Skin epidermis (tissue), 12 donors: ENCODE measurements at regions not wholly inside any gene's neighbourhood (a gene's known extent, or its start where the extent isn't known, plus 50 kb on each side); places are given as distances from the start of the nearest gene placed in this dataset.

Source experiments
- H3K27ac ChIP-seq, 21 experiments: fragments of 200-600 bp; sonication (generic) in 11 of 21; one replicate each; pipeline ENCODE4 v1.5.0; 2020; ENCODE audit warnings: mild to moderate bottlenecking in 3 of 21, inconsistent platforms in 2 of 21, moderate library complexity in 2 of 21
- H3K4me3 ChIP-seq, 7 experiments: fragments of 200-600 bp; sonication (generic) in 2 of 7; one replicate each; pipeline ENCODE4 v1.5.0; 2020; ENCODE audit warnings: inconsistent platforms in 2 of 7, mild to moderate bottlenecking in 2 of 7, moderate library complexity in 1 of 7

DNA sequence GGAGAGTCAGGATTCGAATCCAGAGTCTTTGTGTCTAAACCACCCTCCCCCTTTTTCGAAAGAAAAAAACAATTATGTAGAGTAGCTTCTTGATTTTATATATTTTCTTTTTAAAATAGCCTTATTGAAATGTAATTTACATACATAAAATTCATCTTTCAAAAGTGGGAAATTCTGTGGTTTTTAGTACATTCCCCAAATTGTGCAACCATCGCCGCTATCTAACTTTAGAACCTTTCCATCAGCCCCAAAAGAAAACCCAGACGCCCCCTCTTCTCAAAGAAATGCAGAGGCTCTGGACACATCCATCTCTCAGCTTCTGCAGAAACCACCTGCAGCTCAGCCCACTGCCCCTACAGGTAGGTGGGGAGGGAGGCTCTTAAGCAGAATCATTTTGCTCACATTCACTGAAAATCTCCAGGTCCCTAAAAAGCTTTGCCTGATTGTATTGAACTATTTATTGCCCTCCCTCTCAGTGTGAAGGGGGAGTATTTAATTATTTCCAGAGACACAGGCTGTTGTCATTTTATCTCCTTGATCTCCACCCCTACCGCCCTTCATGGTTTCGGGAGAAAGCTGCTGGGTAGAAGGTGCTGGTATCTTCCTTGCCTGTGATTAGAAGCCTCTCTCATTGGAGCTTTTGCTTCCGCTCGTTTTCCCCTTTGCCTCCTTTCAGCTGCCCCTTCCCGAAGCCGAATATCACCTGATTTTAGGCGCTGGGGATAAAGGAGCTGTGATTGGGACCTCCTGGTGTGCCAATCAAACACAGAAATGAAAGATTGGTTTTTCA is 68.7 kb upstream of the KCNG1 start:
- Histone ChIP-seq H3K27ac (no peak overlapping the region), H3K4me3 (no peak overlapping the region)

- Histone ChIP-seq H3K4me3 (no peak overlapping the region), H3K27ac (no peak overlapping the region)
Observed at GRCh38 chr20:51089840-51090239, 66.9 kb upstream of the KCNG1 start.

GRCh38 chr20:51089272-51089781 is 66.4 kb upstream of the KCNG1 start:
- H3K4me3 ChIP-seq, result no peak overlapping the region

DNA sequence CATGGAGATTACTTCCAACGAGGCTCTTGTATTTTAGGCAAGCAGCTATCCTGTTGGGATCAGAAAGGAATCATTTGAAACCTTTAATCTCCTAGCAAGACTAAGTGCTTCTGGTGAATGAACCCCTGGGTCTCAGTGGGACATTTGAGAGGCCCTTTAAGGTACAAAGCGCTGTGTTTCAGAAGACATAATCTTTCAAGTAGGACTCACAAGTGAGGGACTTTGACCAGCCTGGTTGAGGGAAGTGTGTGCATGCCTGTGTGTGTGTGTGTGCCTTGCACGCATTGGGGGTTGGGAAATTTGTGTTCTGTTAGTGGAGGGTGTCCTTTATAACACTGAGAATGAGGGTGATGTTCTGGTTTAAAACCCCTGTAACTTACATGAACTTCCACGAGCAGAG is 64.4 kb upstream of the KCNG1 start:
- Histone ChIP-seq H3K4me3 (no peak overlapping the region), H3K27ac (no peak overlapping the region)

More at GRCh38 chr20:51089272-51089781, 66.4 kb upstream of the KCNG1 start:
- no peak overlapping the region for H3K27ac ChIP-seq

- Histone ChIP-seq H3K27ac (no peak overlapping the region), H3K4me3 (no peak overlapping the region)
Observed at GRCh38 chr20:51085769-51086168, 62.9 kb upstream of the KCNG1 start.

- Histone ChIP-seq H3K4me3 (no peak overlapping the region), H3K27ac (no peak overlapping the region)
Observed at GRCh38 chr20:51084593-51085377, 61.9 kb upstream of the KCNG1 start.

- Histone ChIP-seq H3K27ac (no peak overlapping the region), H3K4me3 (no peak overlapping the region)
Observed at GRCh38 chr20:51083447-51083846, 60.5 kb upstream of the KCNG1 start.

DNA sequence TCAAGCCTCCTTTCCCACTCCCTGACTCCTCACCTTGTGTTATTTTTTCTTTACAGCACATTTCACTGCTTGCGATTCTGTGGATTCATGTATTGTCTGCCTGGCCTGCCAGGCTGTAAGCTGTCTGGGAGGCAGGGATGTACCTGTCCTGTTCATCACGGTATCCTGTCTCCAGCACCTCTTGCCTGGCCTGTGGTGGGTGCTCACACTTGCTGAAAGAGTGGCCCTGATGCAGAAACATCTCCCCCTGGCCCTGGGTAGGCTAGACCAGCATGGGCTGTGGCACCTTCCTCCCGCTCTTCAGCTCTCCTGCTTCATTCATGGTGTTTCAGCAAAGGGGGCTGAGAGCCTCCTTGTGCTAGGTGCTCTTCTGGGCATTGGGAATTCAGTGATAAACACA is 60.1 kb upstream of the KCNG1 start:
- Histone ChIP-seq H3K4me3 (no peak overlapping the region), H3K27ac (no peak overlapping the region)

GRCh38 chr20:51080516-51080915 is 57.6 kb upstream of the KCNG1 start:
- no peak overlapping the region for H3K4me3 ChIP-seq
- H3K27ac ChIP-seq, result no peak overlapping the region

DNA sequence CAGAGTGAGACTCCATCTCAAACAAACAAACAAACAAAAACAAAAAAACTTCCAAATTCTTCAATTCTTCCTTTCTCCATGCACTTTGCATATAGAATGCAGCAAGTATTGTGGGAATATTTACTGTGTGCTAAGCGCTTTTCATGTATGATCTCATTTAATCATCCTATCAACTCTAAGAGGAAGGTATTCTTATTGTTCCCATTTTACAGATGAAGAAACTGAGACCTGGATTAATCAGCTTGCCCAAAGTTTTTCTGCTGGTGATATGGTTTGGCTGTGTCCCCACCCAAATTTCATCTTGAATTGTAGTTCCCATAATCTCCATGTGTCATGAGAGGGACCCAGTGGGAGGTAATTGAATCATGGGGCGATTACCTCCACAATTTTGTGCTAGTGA is 56.6 kb upstream of the KCNG1 start:
- H3K4me3 ChIP-seq, result no peak overlapping the region
- no peak overlapping the region for H3K27ac ChIP-seq

- Histone ChIP-seq H3K4me3 (no peak overlapping the region), H3K27ac (no peak overlapping the region)
Observed at GRCh38 chr20:51077686-51078060, 54.8 kb upstream of the KCNG1 start.

DNA sequence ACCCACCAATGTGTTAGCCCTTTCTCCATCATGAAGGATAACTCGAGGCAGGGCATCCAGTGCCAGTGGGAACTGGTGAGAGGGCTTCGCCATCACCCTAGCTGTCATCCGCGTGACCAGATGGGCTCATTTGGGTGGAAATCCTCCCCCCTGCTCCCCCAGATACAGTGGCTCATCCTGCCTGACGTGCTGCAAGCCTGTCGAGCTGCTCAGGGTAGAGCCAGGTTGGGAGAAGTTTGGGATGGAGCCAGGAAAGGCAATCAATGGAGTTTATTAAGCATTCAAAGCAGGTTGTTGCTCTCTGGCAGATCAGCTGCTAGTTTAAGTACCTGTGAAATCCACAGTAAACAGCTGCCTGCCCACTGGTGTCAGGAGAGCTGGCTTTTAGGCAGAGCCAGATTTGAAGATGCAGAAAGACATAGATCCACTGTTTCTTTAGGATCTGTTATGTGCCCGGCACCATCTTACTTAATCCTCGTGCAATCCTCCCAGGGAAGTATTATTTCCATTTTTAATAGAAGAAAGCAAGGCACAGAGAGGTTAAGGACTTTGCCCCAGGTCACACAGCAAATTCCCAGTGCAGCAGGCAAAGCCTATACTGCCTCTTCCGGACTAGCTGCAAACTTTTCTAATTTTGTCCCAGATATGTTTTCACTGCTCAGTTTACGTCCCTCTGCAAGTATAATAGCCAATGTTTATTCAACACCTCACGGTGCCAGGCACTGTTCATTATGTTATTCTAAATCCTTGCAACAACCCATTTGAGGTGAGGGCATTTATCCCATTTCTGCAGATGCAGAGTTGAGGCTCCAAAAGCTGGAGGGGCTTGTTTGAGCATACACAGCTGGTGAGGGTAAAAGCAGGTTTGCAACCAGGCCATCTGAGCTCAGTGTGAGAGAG is 54.1 kb upstream of the KCNG1 start:
- no peak overlapping the region for H3K27ac ChIP-seq
- no peak overlapping the region for H3K4me3 ChIP-seq

DNA sequence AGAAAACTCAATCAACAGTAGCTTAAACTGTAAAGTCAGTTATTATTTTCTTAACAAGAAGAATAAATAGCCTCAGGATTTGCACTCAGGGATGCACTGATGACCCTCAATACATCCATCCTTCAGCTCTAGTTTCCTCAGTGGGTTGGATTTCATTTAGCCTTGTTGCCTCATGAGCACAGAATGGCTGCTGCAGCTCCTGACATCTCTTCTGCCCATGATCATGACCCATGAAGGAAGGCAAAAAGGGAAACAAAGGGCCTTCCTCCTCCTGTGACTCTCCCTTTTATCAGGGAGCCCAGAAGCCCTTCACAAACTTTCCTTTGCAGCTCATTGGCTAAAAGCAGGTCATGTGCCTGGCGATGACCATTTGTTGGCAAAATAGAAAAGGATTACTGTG is 51.2 kb upstream of the KCNG1 start:
- H3K27ac ChIP-seq, result no peak overlapping the region
- H3K4me3 ChIP-seq, result no peak overlapping the region
